Spleen (tissue), 11 donors: ENCODE measurements at regions not wholly inside any gene's neighbourhood (a gene's known extent, or its start where the extent isn't known, plus 50 kb on each side); places are given as distances from the start of the nearest gene placed in this dataset.

Experiments
- DNase-seq: peaks from one replicate; pipeline ENCODE4 v3.0.0-alpha.2; 2020
- H3K27ac ChIP-seq, 8 donors: fragments of 200-600 bp; sonication (generic) in 7 of 8; 1 replicate in 4 of 8; 2 replicates in 4 of 8; pipeline versions ENCODE4 v1.5.0 to v1.8.0; 2016 to 2021; ENCODE audit warnings: inconsistent platforms in 4 of 8, mild to moderate bottlenecking in 4 of 8, moderate library complexity in 1 of 8
- H3K27me3 ChIP-seq, 7 donors: fragments of 200-600 bp; sonication (generic) in 6 of 7; replicated peaks in 1 of 7; 1 replicate in 4 of 7; 2 replicates in 3 of 7; pipeline versions ENCODE4 v1.5.0 to v1.8.0; 2016 to 2021; ENCODE audit warnings: inconsistent platforms in 3 of 7, mild to moderate bottlenecking in 1 of 7
- H3K36me3 ChIP-seq, 6 donors: fragments of 200-600 bp; sonication (generic) in 5 of 6; 1 replicate in 4 of 6; 2 replicates in 2 of 6; pipeline versions ENCODE4 v1.5.0 to v1.8.0; 2016 to 2021; ENCODE audit warnings: inconsistent platforms in 2 of 6
- H3K4me1 ChIP-seq, 6 donors: fragments of 200-600 bp; sonication (generic) in 5 of 6; 1 replicate in 3 of 6; 2 replicates in 3 of 6; pipeline versions ENCODE4 v1.5.0 to v1.8.0; 2016 to 2021; ENCODE audit warnings: inconsistent platforms in 3 of 6
- H3K4me3 ChIP-seq, 8 donors: fragments of 200-600 bp; sonication (generic) in 7 of 8; 1 replicate in 4 of 8; 2 replicates in 4 of 8; pipeline versions ENCODE4 v1.5.0 to v1.8.0; 2016 to 2021; ENCODE audit warnings: inconsistent platforms in 4 of 8, mild to moderate bottlenecking in 4 of 8, moderate library complexity in 2 of 8
- H3K9me3 ChIP-seq, 8 donors: fragments of 200-600 bp; sonication (generic) in 7 of 8; 1 replicate in 4 of 8; 2 replicates in 4 of 8; pipeline versions ENCODE4 v1.5.0 to v1.8.0; 2016 to 2021; ENCODE audit warnings: inconsistent platforms in 4 of 8
- CTCF ChIP-seq, 11 experiments: fragments of 200-600 bp in 7 of 11; fragments of 450-650 bp in 4 of 11; sonication (generic) in 4 of 11; IDR thresholded peaks in 8 of 11; conservative IDR thresholded peaks in 3 of 11; 1 replicate in 7 of 11; 2 replicates in 4 of 11; pipeline versions ENCODE4 v1.4.0 to v1.8.0; 2016 to 2021; ENCODE audit warnings: antibody characterized with exemption in 11 of 11, inconsistent platforms in 4 of 11, mild to moderate bottlenecking in 1 of 11
- POLR2A ChIP-seq, 3 donors: fragments of 450-650 bp; IDR thresholded peaks; one replicate each; pipeline ENCODE4 v1.5.1; 2017; ENCODE audit warnings: antibody characterized with exemption in 3 of 3, mild to moderate bottlenecking in 1 of 3
- POLR2AphosphoS5 ChIP-seq, 3 donors: sonication (generic); formaldehyde crosslinking; IDR thresholded peaks; one replicate each; pipeline ENCODE4 v1.5.1; 2017; ENCODE audit warnings: antibody characterized with exemption in 3 of 3
- WGBS, 5 donors: extraction: QIAGEN DNeasy Blood & Tissue Kit in 3 of 5; methylation state at CpG; one replicate each; pipeline versions ENCODE4 v1.1.5 to v1.1.7; 2013 to 2018; 5-methylcytosine and 5-hydroxymethylcytosine counted together
- intact Hi-C: fragments of 100-400 bp; cut with DNase I; formaldehyde crosslinking; loops from one replicate; pipeline ENCODE4 v1.15.0; 2023; ENCODE audit warnings: low total_unique reads
- donor health status: healthy with polysubstance abuse.
- donor health status: DM: no; HTN: no; CAD: no; lungs with moderate emphysema.
- donor health status: DM: no; HTN: no; CAD: no.
- donor health status: Bipolar disorder and iron deficiency.
- donor health status: healthy.
- donor health status: DM: no; HTN: no; CAD: no.
- donor health status: DM: yes; HTN: yes; CAD: no.

- no peaks in the 10 kb centered on the region for H3K4me1 ChIP-seq
- WGBS, 5 donors = 45 to 71% (median 67%) methylated on average over 3 of the region's 3 CpGs
- H3K9me3 ChIP-seq = no peaks in the 10 kb centered on the region
- DNase-seq = no peak
- no peak for TF ChIP-seq POLR2AphosphoS5 (IDR thresholded peaks at IDR 0.05)
- no peak for TF ChIP-seq POLR2A (IDR thresholded peaks at IDR 0.05)
- no peak for TF ChIP-seq CTCF (IDR thresholded peaks at IDR 0.05 in 8 of 11, conservative IDR thresholded peaks at IDR 0.05 in 3 of 11)
- intact Hi-C loops = no loop called here
- no peak overlapping the region for H3K4me3 ChIP-seq
- no peak overlapping the region for H3K27ac ChIP-seq
- H3K27me3 ChIP-seq = no peaks in the 10 kb centered on the region
- no peaks in the 10 kb centered on the region for H3K36me3 ChIP-seq
These were observed 147.1 kb upstream of the STEAP1 start for GRCh38 chr7:90007001-90007654.

DNA sequence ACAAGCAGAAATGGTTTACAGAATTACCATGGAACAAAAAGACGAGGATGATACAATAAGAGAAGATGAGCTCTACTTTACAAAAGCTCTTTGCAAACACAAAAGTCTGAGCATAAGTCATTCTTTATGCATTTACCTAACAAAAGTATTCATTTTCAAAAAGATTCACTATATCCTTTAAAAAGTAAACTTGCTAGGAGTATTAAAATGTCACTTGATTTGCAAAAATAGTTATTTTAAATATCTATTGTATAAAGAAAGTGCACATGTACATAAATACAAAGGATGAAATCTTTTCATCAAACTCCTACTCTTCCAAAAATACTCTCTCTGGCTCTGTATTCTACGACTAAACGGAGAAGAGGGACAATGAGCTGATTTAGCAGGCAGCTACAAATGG, 146.4 kb upstream of the STEAP1 start:
- TF ChIP-seq CTCF (IDR thresholded peaks at IDR 0.05 in 8 of 11, conservative IDR thresholded peaks at IDR 0.05 in 3 of 11) (no peak), POLR2AphosphoS5 (IDR thresholded peaks at IDR 0.05) (no peak), POLR2A (IDR thresholded peaks at IDR 0.05) (no peak)
- H3K36me3 ChIP-seq = no peaks in the 10 kb centered on the region
- H3K9me3 ChIP-seq = no peaks in the 10 kb centered on the region
- H3K4me3 ChIP-seq = no peak overlapping the region
- no peaks in the 10 kb centered on the region for H3K4me1 ChIP-seq
- intact Hi-C loops = no loop called here
- no peak overlapping the region for H3K27ac ChIP-seq
- WGBS, 5 donors = 61 to 77% (median 68%) methylated on average over 3 of the region's 3 CpGs
- H3K27me3 ChIP-seq = no peaks in the 10 kb centered on the region
- no peak for DNase-seq

GRCh38 chr7:90022213-90022612, 132.1 kb upstream of the STEAP1 start:
- Histone ChIP-seq H3K4me1 (no peaks in the 10 kb centered on the region), H3K27ac (no peak overlapping the region), H3K36me3 (no peaks in the 10 kb centered on the region), H3K4me3 (no peak overlapping the region), H3K9me3 (peaks cover 0 to 9% (median 0%) of the 10 kb centered on the region in 8 donors), H3K27me3 (no peaks in the 10 kb centered on the region)
- intact Hi-C loops = no loop called here
- DNase-seq = no peak
- TF ChIP-seq POLR2AphosphoS5 (IDR thresholded peaks at IDR 0.05) (no peak), CTCF (IDR thresholded peaks at IDR 0.05 in 8 of 11, conservative IDR thresholded peaks at IDR 0.05 in 3 of 11) (no peak), POLR2A (IDR thresholded peaks at IDR 0.05) (no peak)
- WGBS, 5 donors = 0 to 84% (median 75%) methylated on average over 1 of the region's 1 CpG

DNA sequence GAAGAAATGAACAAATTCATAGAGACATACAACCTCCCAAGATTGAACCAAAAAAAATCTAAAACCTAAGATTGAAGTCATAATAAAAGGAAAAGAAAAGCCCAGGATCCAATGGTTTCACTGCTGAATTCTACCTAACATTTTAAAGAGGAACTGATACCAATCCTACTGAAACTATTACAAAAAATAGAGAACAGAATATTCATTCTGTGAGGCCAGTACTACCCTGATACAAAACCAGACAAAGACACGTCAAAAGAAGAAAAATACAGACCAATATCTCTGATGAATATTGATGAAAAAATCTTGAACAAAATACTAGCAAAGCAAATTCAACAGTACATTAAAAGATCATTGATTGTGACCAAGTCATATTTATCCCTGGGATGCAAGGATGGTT, 128.5 kb upstream of the STEAP1 start:
- no peaks in the 10 kb centered on the region for H3K36me3 ChIP-seq
- no peak for DNase-seq
- 74 to 87% (median 79%) methylated on average over 1 of the region's 1 CpG for WGBS, 5 donors
- no peak for TF ChIP-seq CTCF (IDR thresholded peaks at IDR 0.05 in 8 of 11, conservative IDR thresholded peaks at IDR 0.05 in 3 of 11)
- TF ChIP-seq POLR2AphosphoS5 (IDR thresholded peaks at IDR 0.05) = no peak
- no peak for TF ChIP-seq POLR2A (IDR thresholded peaks at IDR 0.05)
- no peak overlapping the region for H3K27ac ChIP-seq
- H3K9me3 ChIP-seq = peaks cover 0 to 16% (median 0%) of the 10 kb centered on the region in 8 donors
- H3K4me3 ChIP-seq = no peak overlapping the region
- intact Hi-C loops = no loop called here
- H3K4me1 ChIP-seq = no peaks in the 10 kb centered on the region
- no peaks in the 10 kb centered on the region for H3K27me3 ChIP-seq
